Neural progenitor cell (in vitro differentiated cells): ENCODE measurements at regions not wholly inside any gene's neighbourhood (a gene's known extent, or its start where the extent isn't known, plus 50 kb on each side); places are given as distances from the start of the nearest gene placed in this dataset.

Source experiments
- DNase-seq: peaks from one replicate; pipeline ENCODE4 v3.0.0-alpha.2; 2016; ENCODE audit warnings: low spot score
- H2AFZ ChIP-seq: fragments of 200-600 bp; sonication (generic); replicated peaks from 2 replicates; pipeline ENCODE4 v1.6.1; 2016; ENCODE audit warnings: antibody characterized with exemption
- H3F3A ChIP-seq: fragments of 200-600 bp; sonication (generic); 2 replicates; pipeline ENCODE4 v1.6.1; 2016; ENCODE audit warnings: antibody characterized with exemption, low read depth
- H3K27ac ChIP-seq: fragments of 200-600 bp; sonication (generic); 2 replicates; pipeline ENCODE4 v1.5.1; 2016; ENCODE audit warnings: mild to moderate bottlenecking
- H3K27me3 ChIP-seq: fragments of 200-600 bp; sonication (generic); 2 replicates; pipeline ENCODE4 v1.6.1; 2016; ENCODE audit warnings: mild to moderate bottlenecking, moderate library complexity
- H3K36me3 ChIP-seq: fragments of 200-600 bp; sonication (generic); 2 replicates; pipeline ENCODE4 v1.5.1; 2016
- H3K4me1 ChIP-seq: fragments of 200-600 bp; sonication (generic); 2 replicates; pipeline ENCODE4 v1.6.1; 2016; ENCODE audit warnings: mixed run types
- H3K4me2 ChIP-seq: fragments of 200-600 bp; sonication (generic); 2 replicates; pipeline ENCODE4 v1.6.1; 2016
- H3K4me3 ChIP-seq: fragments of 200-600 bp; sonication (generic); 2 replicates; pipeline ENCODE4 v1.5.1; 2016
- H3K79me2 ChIP-seq: fragments of 200-600 bp; sonication (generic); 2 replicates; pipeline ENCODE4 v1.6.1; 2016; ENCODE audit warnings: low read depth
- H3K9ac ChIP-seq: fragments of 200-600 bp; sonication (generic); 2 replicates; pipeline ENCODE4 v1.6.1; 2016
- H3K9me3 ChIP-seq: fragments of 200-600 bp; sonication (generic); 2 replicates; pipeline ENCODE4 v1.5.1; 2016; ENCODE audit warnings: low read depth
- H4K20me1 ChIP-seq: fragments of 200-600 bp; sonication (generic); 2 replicates; pipeline ENCODE4 v1.6.1; 2016; ENCODE audit warnings: low read depth
- H3K27ac Mint-ChIP-seq: 3 replicates; pipeline ENCODE4 v1.8.0; 2021; ENCODE audit warnings: mixed read lengths
- H3K27me3 Mint-ChIP-seq: 2 replicates; pipeline ENCODE4 v1.8.0; 2022; ENCODE audit warnings: low read depth, mild to moderate bottlenecking, inconsistent platforms, moderate library complexity, mixed read lengths; ENCODE audit not compliant: insufficient read depth
- H3K36me3 Mint-ChIP-seq: 3 replicates; pipeline ENCODE4 v1.8.0; 2021; ENCODE audit warnings: mixed read lengths
- H3K4me1 Mint-ChIP-seq: 3 replicates; pipeline ENCODE4 v1.8.0; 2021; ENCODE audit warnings: mixed read lengths
- H3K4me3 Mint-ChIP-seq: 3 replicates; pipeline ENCODE4 v1.8.0; 2021; ENCODE audit warnings: mild to moderate bottlenecking, moderate library complexity, mixed read lengths
- H3K9me3 Mint-ChIP-seq: 3 replicates; pipeline ENCODE4 v1.8.0; 2020; ENCODE audit warnings: mixed read lengths
- EZH2 ChIP-seq: fragments of 200-600 bp; sonication (generic); IDR thresholded peaks from 2 replicates; pipeline ENCODE4 v1.6.1; 2017; ENCODE audit warnings: antibody characterized with exemption, mild to moderate bottlenecking, moderate library complexity
- EZH2phosphoT487 ChIP-seq: fragments of 200-600 bp; sonication (generic); IDR thresholded peaks from 2 replicates; pipeline ENCODE4 v1.6.1; 2017; ENCODE audit warnings: antibody characterized with exemption
- TF ChIP-seq, protein P1 (sequence below): fragments of 200-600 bp; sonication (generic); IDR thresholded peaks from 2 replicates; pipeline ENCODE4 v1.5.1; 2017; ENCODE audit warnings: antibody characterized with exemption, mild to moderate bottlenecking

GRCh38 chr12:25324861-25325260, 74.1 kb upstream of the KRAS start:
- H3K36me3 Mint-ChIP-seq, result no peaks in the 10 kb centered on the region
- no peak overlapping the region for H2AFZ ChIP-seq
- H3K27ac ChIP-seq, result no peak overlapping the region
- H3K36me3 ChIP-seq, result no peaks in the 10 kb centered on the region
- H3K4me3 ChIP-seq, result no peak overlapping the region
- no peak overlapping the region for H3K4me3 Mint-ChIP-seq
- TF ChIP-seq EZH2, result no peak
- TF ChIP-seq, protein P1, sequence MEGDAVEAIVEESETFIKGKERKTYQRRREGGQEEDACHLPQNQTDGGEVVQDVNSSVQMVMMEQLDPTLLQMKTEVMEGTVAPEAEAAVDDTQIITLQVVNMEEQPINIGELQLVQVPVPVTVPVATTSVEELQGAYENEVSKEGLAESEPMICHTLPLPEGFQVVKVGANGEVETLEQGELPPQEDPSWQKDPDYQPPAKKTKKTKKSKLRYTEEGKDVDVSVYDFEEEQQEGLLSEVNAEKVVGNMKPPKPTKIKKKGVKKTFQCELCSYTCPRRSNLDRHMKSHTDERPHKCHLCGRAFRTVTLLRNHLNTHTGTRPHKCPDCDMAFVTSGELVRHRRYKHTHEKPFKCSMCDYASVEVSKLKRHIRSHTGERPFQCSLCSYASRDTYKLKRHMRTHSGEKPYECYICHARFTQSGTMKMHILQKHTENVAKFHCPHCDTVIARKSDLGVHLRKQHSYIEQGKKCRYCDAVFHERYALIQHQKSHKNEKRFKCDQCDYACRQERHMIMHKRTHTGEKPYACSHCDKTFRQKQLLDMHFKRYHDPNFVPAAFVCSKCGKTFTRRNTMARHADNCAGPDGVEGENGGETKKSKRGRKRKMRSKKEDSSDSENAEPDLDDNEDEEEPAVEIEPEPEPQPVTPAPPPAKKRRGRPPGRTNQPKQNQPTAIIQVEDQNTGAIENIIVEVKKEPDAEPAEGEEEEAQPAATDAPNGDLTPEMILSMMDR, result no peak
- no peak for TF ChIP-seq EZH2phosphoT487
- no peaks in the 10 kb centered on the region for H3K27me3 Mint-ChIP-seq
- no peaks in the 10 kb centered on the region for H4K20me1 ChIP-seq
- H3K9me3 ChIP-seq, result no peaks in the 10 kb centered on the region
- peaks cover 3% of the 10 kb centered on the region for H3K4me1 Mint-ChIP-seq
- no peaks in the 10 kb centered on the region for H3F3A ChIP-seq
- H3K27me3 ChIP-seq, result no peaks in the 10 kb centered on the region
- no peak overlapping the region for H3K27ac Mint-ChIP-seq
- no peak overlapping the region for H3K9ac ChIP-seq
- no peaks in the 10 kb centered on the region for H3K4me1 ChIP-seq
- no peak for DNase-seq
- no peaks in the 10 kb centered on the region for H3K9me3 Mint-ChIP-seq
- H3K4me2 ChIP-seq, result no peak overlapping the region
- H3K79me2 ChIP-seq, result no peaks in the 10 kb centered on the region

DNA sequence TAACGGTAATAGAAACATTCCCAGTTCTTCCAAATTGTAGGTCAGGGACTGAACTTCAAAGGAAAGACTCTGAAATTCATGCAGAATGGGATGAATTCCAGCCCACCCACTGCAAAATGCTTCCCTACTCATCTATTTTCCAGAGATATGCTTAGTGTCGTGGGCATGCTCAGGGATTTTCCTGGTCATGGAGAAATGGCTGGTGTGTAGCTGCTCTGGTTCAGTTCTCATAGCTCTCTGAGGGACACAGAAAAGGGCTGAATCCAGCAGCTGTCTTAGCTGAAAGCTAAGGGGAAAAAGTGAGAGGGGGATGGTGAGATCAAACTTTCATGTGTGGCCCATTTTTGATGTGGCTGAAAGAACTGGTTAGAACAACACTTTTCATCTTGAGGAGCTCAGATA, 72.9 kb upstream of the KRAS start:
- H3K4me2 ChIP-seq, result no peak overlapping the region
- Mint-ChIP-seq H3K36me3 (no peaks in the 10 kb centered on the region), H3K9me3 (no peaks in the 10 kb centered on the region), H3K27ac (no peak overlapping the region), H3K4me3 (no peak overlapping the region), H3K4me1 (peaks cover 3% of the 10 kb centered on the region), H3K27me3 (no peaks in the 10 kb centered on the region)
- TF ChIP-seq, protein P1, result no peak
- TF ChIP-seq EZH2phosphoT487 (no peak), EZH2 (no peak)
- no peak for DNase-seq
- no peaks in the 10 kb centered on the region for H4K20me1 ChIP-seq
- H3K79me2 ChIP-seq, result no peaks in the 10 kb centered on the region
- no peaks in the 10 kb centered on the region for H3K9me3 ChIP-seq
- H3K27me3 ChIP-seq, result no peaks in the 10 kb centered on the region
- H3K9ac ChIP-seq, result no peak overlapping the region
- no peak overlapping the region for H3K4me3 ChIP-seq
- H3K4me1 ChIP-seq, result no peaks in the 10 kb centered on the region
- no peaks in the 10 kb centered on the region for H3F3A ChIP-seq
- no peak overlapping the region for H3K27ac ChIP-seq
- H2AFZ ChIP-seq, result peak overlapping the region; percentile 47
- H3K36me3 ChIP-seq, result no peaks in the 10 kb centered on the region

- Mint-ChIP-seq H3K4me1 (peaks cover 3% of the 10 kb centered on the region), H3K9me3 (no peaks in the 10 kb centered on the region), H3K4me3 (no peak overlapping the region), H3K27me3 (no peaks in the 10 kb centered on the region), H3K27ac (no peak overlapping the region), H3K36me3 (no peaks in the 10 kb centered on the region)
- no peaks in the 10 kb centered on the region for H3K79me2 ChIP-seq
- H3K4me3 ChIP-seq, result no peak overlapping the region
- peak overlapping the region; percentile 47 for H2AFZ ChIP-seq
- no peaks in the 10 kb centered on the region for H3K9me3 ChIP-seq
- H3K27ac ChIP-seq, result no peak overlapping the region
- no peak overlapping the region for H3K9ac ChIP-seq
- H3F3A ChIP-seq, result no peaks in the 10 kb centered on the region
- H3K4me1 ChIP-seq, result no peaks in the 10 kb centered on the region
- no peaks in the 10 kb centered on the region for H4K20me1 ChIP-seq
- no peak for DNase-seq
- H3K4me2 ChIP-seq, result no peak overlapping the region
- no peaks in the 10 kb centered on the region for H3K36me3 ChIP-seq
- H3K27me3 ChIP-seq, result no peaks in the 10 kb centered on the region
- TF ChIP-seq EZH2phosphoT487 (no peak), EZH2 (no peak)
- TF ChIP-seq, protein P1, result no peak
These were observed 72.3 kb upstream of the KRAS start for GRCh38 chr12:25322918-25323531.
